Spleen (tissue), 7 donors: ENCODE measurements at regions not wholly inside any gene's neighbourhood (a gene's known extent, or its start where the extent isn't known, plus 50 kb on each side); places are given as distances from the start of the nearest gene placed in this dataset.

ENCODE experiments used
- POLR2A ChIP-seq, 3 donors: fragments of 450-650 bp; IDR thresholded peaks; one replicate each; pipeline ENCODE4 v1.5.1; 2017; ENCODE audit warnings: antibody characterized with exemption in 3 of 3, mild to moderate bottlenecking in 1 of 3
- TF ChIP-seq, protein P1 (sequence below), 11 experiments: fragments of 200-600 bp in 7 of 11; fragments of 450-650 bp in 4 of 11; sonication (generic) in 4 of 11; IDR thresholded peaks in 8 of 11; conservative IDR thresholded peaks in 3 of 11; 1 replicate in 7 of 11; 2 replicates in 4 of 11; pipeline versions ENCODE4 v1.4.0 to v1.8.0; 2016 to 2021; ENCODE audit warnings: antibody characterized with exemption in 11 of 11, inconsistent platforms in 4 of 11, mild to moderate bottlenecking in 1 of 11
- donor health status: DM: no; HTN: no; CAD: no; lungs with moderate emphysema.
- donor health status: DM: no; HTN: no; CAD: no.
- donor health status: DM: no; HTN: no; CAD: no.

DNA sequence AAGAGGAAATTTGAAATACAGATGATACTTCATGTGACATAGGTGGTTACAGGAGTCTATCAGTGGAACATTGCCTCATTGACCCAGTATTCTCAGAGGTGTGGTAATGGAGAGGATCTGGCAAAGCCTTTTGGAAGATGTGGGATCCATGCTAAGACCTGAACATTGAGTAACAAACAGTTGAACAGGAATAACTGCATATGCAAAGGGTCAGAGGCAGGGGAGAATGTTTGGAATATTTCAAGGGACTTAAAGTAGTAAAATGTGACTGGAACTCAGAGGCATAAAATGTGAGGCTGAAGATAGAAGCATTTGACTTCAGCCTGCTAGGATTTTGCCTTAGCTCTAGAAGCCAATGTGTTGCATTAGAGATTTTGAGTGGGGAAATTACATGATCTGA is 300.2 kb upstream of the ETAA1 start:
- no peak for TF ChIP-seq POLR2A (IDR thresholded peaks at IDR 0.05)
- TF ChIP-seq, protein P1, sequence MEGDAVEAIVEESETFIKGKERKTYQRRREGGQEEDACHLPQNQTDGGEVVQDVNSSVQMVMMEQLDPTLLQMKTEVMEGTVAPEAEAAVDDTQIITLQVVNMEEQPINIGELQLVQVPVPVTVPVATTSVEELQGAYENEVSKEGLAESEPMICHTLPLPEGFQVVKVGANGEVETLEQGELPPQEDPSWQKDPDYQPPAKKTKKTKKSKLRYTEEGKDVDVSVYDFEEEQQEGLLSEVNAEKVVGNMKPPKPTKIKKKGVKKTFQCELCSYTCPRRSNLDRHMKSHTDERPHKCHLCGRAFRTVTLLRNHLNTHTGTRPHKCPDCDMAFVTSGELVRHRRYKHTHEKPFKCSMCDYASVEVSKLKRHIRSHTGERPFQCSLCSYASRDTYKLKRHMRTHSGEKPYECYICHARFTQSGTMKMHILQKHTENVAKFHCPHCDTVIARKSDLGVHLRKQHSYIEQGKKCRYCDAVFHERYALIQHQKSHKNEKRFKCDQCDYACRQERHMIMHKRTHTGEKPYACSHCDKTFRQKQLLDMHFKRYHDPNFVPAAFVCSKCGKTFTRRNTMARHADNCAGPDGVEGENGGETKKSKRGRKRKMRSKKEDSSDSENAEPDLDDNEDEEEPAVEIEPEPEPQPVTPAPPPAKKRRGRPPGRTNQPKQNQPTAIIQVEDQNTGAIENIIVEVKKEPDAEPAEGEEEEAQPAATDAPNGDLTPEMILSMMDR (IDR thresholded peaks at IDR 0.05 in 8 of 11, conservative IDR thresholded peaks at IDR 0.05 in 3 of 11), result no peak
